ACHN (cell line): ENCODE measurements at regions not wholly inside any gene's neighbourhood (a gene's known extent, or its start where the extent isn't known, plus 50 kb on each side); places are given as distances from the start of the nearest gene placed in this dataset.

ENCODE experiments used
- DNase-seq: peaks from one replicate; pipeline ENCODE4 v3.0.0-alpha.2; 2015
- in situ Hi-C: cut with HindIII; loops from 2 replicates; pipeline ENCODE4 v1.10.0; 2017; ENCODE audit warnings: low sequenced_read_pairs, low pct_ligation_motif_present, low pct_unique_long_range_greater_than_20kb

GRCh38 chr1:109828756-109829505 is 65.2 kb upstream of the EPS8L3 start:
- no peak for DNase-seq
- in situ Hi-C loops = no loop called here

GRCh38 chr1:109827986-109828385 is 64.3 kb upstream of the EPS8L3 start:
- in situ Hi-C loops = no loop called here
- no peak for DNase-seq

- no peak for DNase-seq
- in situ Hi-C loops = no loop called here
Observed at GRCh38 chr1:109827466-109827865, 63.7 kb upstream of the EPS8L3 start.

- in situ Hi-C loops = no loop called here
- no peak for DNase-seq
Observed at GRCh38 chr1:109826930-109827349, 63.2 kb upstream of the EPS8L3 start.

- in situ Hi-C loops = no loop called here
- DNase-seq = no peak
Observed at GRCh38 chr1:109826446-109826845, 62.7 kb upstream of the EPS8L3 start.

- DNase-seq = no peak
- in situ Hi-C loops = no loop called here
Observed at GRCh38 chr1:109824349-109825115, 60.8 kb upstream of the EPS8L3 start.

- in situ Hi-C loops = no loop called here
- DNase-seq = peak; percentile 25
Observed at GRCh38 chr1:109823543-109824348, 60.0 kb upstream of the EPS8L3 start.

- no peak for DNase-seq
- in situ Hi-C loops = no loop called here
Observed at GRCh38 chr1:109822749-109823542, 59.2 kb upstream of the EPS8L3 start.

GRCh38 chr1:109821831-109822745 is 58.4 kb upstream of the EPS8L3 start:
- DNase-seq = no peak
- in situ Hi-C loops = no loop called here

- in situ Hi-C loops = no loop called here
- peak; percentile 80 for DNase-seq
Observed at GRCh38 chr1:109821221-109821669, 57.5 kb upstream of the EPS8L3 start.

- in situ Hi-C loops = no loop called here
Observed at GRCh38 chr1:109819906-109820305, 56.2 kb upstream of the EPS8L3 start.

GRCh38 chr1:109818988-109819764 is 55.5 kb upstream of the EPS8L3 start:
- no peak for DNase-seq
- in situ Hi-C loops = no loop called here

More at GRCh38 chr1:109819906-109820305, 56.2 kb upstream of the EPS8L3 start:
- no peak for DNase-seq

GRCh38 chr1:109818271-109818987 is 54.7 kb upstream of the EPS8L3 start:
- in situ Hi-C loops = no loop called here
- no peak for DNase-seq

- DNase-seq = no peak
- in situ Hi-C loops = no loop called here
Observed at GRCh38 chr1:109817881-109818270, 54.2 kb upstream of the EPS8L3 start.

- DNase-seq = no peak
- in situ Hi-C loops = no loop called here
Observed at GRCh38 chr1:109816975-109817535, 53.3 kb upstream of the EPS8L3 start.
